Thyroid gland (tissue), 4 donors: ENCODE measurements at regions not wholly inside any gene's neighbourhood (a gene's known extent, or its start where the extent isn't known, plus 50 kb on each side); places are given as distances from the start of the nearest gene placed in this dataset.

Experiments used
- POLR2A ChIP-seq, 2 donors: fragments of 450-650 bp; IDR thresholded peaks; one replicate each; pipeline ENCODE4 v1.6.1; 2017; ENCODE audit warnings: antibody characterized with exemption in 2 of 2, mild to moderate bottlenecking in 2 of 2, moderate library complexity in 1 of 2
- TF ChIP-seq, protein P1 (sequence below), 6 experiments: fragments of 200-600 bp in 3 of 6; fragments of 450-650 bp in 3 of 6; sonication (generic) in 3 of 6; IDR thresholded peaks; one replicate each; pipeline ENCODE4 v1.5.1; 2016 to 2019; ENCODE audit warnings: antibody characterized with exemption in 6 of 6, mild to moderate bottlenecking in 2 of 6, inconsistent platforms in 1 of 6, moderate library complexity in 1 of 6

- TF ChIP-seq, protein P1, sequence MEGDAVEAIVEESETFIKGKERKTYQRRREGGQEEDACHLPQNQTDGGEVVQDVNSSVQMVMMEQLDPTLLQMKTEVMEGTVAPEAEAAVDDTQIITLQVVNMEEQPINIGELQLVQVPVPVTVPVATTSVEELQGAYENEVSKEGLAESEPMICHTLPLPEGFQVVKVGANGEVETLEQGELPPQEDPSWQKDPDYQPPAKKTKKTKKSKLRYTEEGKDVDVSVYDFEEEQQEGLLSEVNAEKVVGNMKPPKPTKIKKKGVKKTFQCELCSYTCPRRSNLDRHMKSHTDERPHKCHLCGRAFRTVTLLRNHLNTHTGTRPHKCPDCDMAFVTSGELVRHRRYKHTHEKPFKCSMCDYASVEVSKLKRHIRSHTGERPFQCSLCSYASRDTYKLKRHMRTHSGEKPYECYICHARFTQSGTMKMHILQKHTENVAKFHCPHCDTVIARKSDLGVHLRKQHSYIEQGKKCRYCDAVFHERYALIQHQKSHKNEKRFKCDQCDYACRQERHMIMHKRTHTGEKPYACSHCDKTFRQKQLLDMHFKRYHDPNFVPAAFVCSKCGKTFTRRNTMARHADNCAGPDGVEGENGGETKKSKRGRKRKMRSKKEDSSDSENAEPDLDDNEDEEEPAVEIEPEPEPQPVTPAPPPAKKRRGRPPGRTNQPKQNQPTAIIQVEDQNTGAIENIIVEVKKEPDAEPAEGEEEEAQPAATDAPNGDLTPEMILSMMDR (IDR thresholded peaks at IDR 0.05) = no peak
- TF ChIP-seq POLR2A (IDR thresholded peaks at IDR 0.05) = no peak
These were observed 84.5 kb upstream of the LRRC7 start for GRCh38 chr1:69483246-69483645.
